ENCODE measurements at regions not wholly inside any gene's neighbourhood (a gene's known extent, or its start where the extent isn't known, plus 50 kb on each side); places are given as distances from the start of the nearest gene placed in this dataset.

DNA sequence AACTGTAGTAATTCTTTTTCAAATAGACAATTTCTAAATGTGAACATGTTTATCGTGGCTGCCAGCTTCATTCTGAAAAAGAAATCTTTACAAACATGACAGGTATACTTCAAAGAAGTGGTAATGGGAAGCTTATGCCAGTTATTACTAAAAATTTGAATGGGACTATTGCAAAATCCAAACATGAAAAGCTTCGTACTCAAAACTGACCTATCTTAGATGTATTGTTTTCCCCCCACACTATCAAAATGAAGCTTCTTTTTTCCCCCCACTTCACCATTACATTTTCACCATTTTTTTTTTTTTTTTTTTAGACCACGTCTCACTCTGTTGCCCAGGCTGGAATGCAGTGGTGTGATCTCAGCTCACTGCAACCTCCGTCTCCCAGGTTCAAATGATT is 50.4 kb upstream of the SERTAD2 start:
- DNase-seq, result no peak

DNA sequence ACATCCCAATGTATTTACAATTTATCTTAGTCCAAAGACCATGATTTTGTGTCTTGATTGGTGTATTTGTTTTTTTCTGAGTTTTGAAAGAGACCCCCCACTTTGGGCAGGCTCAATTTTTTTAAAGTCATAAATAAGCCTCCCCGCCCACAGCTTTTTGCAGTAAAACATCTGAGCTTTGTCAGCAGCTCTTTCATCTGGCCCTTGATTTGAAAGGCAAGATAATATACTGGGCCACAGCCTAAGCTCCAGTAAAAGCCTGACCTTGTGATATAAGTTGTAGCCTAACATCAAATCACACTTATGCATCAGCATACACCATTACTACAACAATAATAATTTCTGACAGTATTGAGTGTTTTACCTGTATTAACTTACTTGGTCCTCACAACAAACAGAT is 51.3 kb upstream of the SERTAD2 start:
- no peak for DNase-seq

DNA sequence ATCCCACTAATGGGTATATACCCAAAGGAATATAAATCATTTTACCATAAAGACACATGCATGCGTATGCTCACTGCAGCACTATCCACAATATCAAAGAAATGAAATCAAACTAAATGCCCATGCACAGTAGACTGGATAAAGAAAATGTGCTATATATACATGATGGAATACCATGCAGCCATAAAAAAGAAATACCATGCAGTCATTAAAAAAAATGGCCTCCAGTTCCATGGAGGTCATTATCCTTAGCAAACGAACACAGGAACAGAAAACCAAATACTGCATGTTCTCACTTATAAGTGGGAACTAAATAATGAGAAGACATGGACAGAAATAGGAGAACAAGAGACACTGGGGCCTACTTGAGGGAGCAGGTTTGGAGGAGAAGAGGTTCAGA is 53.6 kb upstream of the SERTAD2 start:
- no peak for DNase-seq

DNA sequence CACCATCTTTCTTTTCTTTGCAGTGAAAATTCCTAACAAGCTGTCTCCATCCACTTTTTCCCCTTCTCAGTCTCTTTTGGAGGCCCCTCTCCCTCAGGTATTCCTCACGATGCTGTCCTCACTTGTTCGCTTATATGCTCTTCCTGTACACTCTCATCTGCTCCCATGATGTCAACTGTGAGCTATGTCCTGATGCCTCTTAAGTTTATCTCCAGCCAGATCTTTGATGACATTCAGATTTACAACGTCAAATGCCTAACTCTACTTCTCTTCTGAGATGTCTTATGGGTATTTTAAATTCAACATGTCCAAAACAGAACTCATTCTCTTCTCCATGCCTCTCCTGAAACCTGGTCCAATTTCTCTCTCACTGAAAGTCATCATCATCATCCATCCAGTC is 55.1 kb upstream of the SERTAD2 start:
- no peak for DNase-seq

DNA sequence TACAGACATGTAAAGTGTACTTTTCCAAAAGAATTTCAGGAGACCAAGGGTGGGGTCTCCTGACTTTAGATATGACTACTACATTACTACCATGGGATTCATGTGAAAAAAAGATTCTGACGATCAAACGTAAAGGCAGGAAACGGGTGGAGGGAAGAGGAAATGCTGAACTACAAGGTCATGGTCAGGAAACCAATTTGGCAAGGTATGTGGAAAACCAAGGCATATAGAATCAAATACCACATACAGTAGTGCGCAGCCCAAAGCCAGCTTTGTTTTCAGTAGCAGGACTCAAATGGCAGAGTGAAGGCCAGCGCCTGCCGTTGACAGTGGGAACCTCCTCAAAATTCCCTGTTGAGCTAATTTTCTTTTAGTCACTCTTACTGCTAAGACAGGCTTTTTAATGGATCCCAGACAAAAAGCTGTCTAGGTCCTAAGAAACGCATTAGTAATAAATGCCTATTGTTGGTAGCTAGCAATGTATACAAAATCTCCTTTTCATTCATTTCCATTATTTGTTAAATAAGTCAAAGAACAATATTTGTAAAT is 57.6 kb upstream of the SERTAD2 start:
- no peak for DNase-seq

DNA sequence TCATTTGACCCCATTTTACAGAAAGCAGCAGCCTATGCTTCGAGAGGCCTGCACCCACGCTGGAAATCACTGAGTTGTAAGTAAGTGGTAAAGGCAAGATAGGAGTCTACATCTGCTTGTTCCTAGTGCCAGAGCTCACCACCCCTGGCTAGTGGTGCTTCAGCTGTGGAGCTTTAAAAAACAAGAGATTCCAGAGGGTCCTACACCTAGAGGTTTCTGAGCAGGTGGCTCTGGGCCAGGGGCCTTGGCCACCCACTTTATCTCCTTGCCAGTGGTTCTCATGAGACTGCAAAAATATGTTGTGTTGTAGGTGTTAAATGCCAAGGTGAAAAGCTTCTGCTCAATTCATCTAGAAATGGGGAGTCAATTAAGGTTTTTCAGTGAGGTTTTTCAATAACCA is 60.0 kb upstream of the SERTAD2 start:
- no peak for DNase-seq

DNA sequence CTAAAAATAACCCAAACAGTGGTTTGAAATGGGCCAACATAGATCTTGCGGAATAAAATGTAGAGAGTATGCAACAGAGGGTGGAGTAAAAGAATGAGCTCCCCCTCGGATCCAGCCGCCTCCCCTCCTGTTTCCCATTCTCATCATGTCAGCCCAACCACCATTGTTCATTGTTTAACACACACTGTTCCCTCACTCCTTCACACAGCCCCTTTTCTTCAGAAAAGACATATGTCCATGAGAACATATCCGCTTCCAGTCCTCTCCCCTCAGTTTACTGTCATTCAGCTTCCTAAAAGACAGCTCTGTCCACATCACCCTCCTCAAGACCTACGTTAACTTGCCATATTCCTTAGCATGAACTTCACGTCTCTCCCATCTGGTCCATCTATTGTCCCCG is 62.9 kb upstream of the SERTAD2 start:
- no peak for DNase-seq

DNA sequence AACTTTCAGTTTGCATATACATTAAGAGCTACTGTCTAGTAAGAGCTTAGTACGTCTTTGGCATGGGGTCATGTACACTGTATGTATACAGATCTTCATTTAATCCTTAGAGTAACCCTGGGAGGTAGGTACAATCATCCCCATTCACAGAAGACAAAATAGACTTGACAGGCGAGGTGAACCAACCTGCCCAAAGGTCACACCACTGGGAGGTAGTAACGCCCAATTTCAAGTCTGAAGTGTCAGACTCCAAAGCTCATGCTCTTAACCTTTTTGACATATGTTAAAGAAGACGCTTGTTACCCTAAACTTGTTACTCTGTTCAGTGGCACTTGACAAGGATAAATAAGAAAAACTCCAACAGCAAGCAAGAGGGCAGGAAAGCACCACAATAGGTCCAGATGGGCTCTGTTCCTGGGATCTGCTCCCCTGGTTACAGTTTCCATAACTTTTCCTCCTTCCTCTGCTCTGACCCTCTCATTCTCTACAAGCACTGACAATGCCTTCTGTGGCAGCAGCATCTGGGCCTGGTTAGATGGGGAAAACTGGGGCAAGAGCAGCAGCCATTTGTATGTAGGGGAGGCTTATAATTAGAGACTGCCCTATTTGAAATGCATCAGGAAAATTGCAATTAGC is 64.7 kb upstream of the SERTAD2 start:
- DNase-seq, result no peak

DNA sequence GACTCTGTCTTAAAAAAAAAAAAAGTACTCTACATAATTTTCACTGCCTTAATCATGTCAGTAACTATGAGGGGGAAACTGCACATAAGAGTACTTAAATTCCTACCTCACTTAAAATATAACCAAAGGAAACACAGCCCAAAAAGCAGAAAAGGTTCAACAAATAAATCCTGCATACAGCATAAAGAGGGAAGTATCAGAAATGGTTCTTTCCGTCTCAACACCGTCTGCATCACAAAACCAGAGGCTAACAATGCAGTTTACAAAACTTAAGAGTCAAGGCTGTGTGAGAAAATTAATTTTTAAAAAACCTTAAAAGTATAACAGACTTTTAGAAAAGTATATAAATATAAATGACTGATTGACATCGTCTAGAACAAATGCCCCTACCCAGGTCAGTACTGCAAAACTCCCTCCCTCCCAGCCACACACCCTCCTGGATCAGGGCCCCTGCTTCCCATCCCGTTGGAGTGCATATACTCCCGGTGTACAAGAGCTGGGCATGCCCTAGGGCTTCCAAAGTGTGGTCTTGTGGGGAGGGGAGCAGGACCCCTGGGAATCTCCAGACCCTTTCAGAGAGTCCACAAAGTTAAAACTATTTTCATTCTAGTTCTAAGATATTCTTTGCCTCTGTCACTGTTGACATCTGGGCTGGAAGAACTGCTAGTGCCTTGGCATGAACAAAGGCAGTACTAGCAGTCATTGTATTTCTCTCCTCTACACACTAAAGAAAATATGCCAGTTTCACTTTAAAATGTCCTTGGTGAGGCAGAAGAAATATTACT is 67.0 kb upstream of the SERTAD2 start:
- no peak for DNase-seq

DNA sequence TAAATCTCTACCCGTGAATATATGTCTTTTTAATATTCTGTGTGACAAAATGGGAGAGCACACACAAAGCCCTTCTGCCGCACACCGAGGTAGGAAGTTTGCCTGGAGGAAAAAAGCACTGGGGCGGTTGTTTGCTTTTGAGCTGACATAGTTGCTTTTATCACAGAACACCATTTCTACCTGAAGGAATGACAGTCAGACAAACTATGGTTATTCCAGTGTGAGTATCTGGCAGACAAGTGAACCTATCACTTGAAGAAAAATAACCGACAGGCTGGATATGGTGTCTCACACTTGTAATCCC is 67.6 kb upstream of the SERTAD2 start:
- no peak for DNase-seq

DNA sequence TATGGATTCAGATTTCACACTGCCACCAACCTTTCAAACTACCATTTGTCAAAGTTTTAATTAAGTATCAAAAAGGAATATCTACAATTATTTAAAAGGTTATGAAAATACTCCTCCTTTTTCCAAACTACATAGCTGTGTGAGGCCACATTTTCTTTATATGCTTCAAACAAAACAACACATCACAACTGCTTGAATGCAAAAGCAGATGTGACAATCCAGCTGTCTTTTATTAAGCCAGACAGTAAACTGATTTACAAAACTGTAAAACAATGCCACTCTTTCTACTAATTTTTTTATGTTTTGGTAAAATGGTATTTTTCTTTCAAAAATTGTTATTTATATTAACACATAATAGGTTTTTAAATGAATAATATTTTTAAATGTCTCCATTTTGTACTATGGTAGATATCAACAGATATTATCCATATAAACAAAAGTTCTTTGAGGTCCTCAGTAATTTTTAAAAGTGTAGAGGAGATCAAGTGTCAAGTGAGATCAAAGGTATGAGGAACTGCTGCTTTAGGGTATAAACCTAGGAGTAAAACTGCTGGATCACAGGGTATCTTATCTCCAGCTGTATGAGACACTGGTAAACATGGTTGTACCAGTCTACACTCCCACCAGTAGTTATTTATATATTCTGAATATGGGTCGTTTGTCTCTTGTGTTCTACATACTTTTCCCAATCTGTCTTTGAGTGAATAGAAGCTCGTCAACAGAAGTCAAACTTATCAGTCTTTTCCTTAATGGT is 68.8 kb upstream of the SERTAD2 start:
- DNase-seq, result no peak

DNA sequence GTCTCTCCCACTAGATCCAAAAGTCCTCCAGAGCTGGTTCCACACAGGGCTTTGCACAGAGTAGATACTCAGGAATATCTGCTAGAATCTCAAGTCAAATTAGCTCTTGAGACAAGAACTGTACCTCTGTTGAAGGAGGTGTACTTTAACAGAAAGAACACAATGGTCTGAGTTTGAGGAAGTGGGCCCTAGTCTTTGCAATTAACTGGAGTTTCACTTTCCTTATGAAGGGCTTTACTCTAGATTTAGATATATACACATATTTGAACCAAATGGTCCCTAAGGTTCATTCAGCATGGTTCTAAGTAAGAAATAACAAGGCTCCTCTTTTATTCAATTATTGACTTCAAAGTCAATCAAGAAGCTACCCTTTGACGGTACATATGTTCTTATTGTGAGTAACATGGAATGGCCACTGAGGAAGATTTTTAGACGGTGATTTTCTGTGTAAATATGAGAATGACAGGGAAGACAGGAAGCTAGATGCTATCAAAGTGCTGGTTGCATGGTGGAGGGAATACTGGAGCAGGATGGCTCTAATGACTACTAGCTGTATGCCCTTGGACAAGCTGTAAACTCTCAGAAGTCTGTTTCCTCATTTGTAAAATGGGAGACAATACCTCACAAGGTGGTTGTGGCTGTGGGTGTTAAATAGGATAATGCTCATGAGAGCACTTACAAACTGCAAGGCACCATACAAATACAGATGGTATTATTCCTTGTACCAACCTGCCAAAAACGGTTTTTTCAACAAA is 73.5 kb upstream of the SERTAD2 start:
- no peak for DNase-seq

DNA sequence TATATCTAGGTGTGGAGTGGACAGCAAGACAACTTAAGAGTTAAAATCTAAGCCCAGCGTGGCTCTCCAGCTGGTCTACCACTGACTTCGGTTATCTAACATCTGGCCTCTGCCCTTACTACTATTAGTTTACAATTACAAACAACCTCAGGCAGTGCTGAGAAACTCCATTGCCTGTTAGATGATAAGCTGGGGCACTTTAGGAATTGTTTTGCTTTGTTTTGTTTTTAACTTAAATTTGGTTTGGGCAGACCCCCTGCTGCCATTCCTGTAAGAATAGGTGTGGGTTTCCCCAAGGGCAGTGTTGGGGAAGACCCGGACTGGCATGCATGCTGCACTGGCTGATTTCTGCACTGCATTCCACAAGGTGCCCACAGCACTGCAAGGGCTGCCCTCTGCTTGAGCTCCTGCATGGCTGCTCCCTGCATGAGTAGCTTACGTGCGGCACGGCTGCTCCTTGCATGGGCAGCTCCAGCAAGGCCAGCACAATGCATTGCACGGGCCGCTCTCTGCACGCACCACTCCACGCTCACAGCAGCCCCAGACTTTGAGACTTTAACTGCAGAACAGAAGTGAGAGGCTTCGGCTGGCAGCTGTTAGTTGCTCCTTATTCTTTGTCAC is 74.2 kb upstream of the SERTAD2 start:
- DNase-seq, result no peak

DNA sequence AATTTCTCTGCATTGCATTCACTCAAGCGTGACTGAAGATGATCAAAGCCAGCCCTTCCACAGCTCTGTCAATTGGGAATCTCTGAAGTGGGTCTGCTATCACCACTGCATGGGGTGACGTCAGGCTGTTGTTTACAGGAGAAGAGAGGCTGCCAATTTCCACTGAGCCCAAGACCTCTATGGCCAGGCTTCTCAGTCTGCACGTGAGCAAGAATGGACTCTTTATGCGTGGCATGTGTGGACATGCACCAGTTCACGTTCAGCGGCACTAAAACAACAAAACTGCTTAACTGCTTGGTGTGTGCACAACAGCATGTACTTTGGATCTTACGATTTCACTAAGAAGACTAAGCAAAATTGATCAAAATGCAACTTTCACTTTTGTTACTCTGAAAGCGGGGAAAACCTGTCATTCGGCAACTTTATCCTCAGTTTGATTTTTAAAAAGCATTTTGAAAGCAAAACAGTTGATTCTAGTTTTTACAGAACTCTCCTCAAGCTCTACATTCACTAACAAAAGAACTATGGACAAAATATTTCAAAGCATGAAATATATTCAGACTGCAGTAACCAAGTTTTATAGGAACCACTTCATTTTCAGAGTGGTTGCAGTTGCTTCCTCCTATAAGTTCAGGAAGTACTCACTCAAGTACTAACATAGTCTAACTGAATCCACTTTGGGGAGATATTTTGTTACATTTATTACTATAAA is 77.0 kb upstream of the SERTAD2 start:
- DNase-seq, result peak; percentile 66

DNA sequence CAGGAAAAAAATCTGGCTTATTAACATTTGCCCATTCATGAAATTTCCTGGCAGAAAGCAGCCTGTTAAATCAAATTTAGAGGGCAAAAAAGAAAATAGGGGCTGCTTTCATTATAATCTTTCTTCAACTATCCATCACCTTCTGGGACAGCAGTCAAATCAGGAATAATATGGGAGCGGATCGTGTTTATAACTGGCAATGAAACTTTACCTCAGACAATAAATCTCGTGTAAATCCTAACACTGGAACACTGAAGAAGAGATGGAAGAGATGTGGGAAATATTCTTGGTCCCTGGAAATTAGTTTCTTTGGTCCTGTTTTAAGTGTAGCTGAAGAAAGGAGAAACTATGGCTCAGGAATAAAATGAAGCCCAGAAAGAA is 77.5 kb upstream of the SERTAD2 start:
- DNase-seq, result no peak

DNA sequence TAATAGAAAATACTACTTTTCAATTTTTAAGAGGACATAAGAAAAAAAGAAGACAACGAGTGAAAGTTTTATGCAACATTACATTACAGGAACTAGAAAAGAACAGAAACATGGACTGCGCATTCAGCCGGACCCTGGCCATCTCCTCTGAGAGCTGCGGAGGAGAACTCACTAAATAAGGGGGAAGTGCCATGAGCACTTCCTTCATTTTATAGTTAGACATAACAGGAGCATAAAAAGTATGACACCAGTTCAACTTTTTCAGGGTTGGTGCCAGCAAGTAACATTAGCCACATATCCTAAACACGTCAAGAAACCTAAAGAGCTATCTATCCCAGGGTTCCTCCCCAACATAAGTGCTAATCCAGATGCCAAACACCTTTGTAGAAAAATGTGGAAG is 78.0 kb upstream of the SERTAD2 start:
- no peak for DNase-seq

DNA sequence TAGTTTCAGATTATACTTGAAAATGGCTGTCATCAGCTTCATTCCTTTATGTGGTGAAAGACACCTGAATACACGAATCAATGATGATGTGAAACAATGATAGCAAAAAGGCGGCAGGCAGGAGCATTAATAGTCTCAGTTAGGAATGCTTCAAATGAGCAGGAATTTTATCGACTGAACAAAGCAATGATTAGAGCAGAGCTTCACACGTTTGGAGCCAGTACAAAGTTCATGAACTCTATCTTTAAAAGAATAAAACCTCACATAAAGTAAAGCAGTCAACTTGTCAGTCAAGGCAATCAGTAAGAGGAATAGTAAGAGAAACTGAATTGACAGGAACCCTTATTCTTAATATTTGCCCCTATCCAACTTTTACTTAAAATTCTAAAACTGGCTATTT is 78.4 kb upstream of the SERTAD2 start:
- DNase-seq, result no peak

DNA sequence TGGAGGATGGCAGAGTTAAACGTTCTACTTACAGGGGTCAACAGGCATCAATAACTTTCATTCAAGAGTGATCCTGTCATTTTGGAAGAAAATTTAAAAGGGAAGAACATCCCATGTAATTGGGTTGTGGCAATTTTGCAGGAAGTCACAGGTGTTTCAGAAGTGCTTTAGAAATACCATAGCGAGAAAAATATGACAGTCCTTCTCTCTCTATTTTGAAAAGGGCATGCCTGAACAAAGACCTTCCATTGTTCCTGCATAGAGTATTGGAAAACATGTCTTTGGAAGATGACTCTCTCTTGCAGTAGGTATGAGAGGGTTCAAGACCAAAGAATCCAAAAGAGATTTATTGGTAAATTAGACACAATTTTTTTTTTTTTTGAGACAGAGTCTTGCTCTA is 81.8 kb upstream of the SERTAD2 start:
- DNase-seq, result no peak

DNA sequence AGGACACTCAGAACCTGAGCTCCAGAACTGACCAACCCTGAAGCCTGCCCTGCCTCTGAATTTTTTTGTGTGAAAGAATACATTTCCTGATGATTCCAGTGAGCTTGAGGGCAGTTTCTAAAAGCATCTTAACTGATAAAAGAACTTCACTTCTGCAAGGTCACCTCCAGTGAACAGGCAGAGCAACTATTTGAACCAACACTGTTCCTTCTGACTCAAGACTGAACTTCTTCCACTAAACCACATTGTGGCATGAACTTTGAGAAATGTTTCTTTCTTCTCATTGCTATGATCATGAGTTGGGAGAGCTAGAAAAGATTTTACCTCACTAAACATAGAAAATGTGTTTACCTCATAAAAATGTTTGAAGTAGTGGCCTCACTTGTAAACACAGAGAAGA is 83.8 kb upstream of the SERTAD2 start:
- no peak for DNase-seq

DNA sequence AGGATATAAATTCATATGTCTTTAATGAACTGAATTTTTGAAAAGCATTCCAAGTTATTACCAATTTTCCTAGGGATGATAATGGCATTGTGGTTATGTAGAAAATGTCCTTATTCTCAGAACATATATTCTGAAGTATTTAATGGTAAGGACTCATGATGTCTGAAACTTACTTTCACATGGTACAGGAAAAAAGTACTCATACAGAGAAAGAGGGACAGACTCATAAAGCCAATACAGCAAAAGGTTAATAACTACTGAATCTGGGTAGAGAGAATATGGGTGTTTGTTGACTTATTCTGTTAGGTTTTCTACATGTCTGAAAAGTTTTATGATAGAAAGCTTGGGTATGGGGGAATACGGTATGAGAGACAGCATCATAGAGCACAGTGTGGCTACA is 84.3 kb upstream of the SERTAD2 start:
- DNase-seq, result no peak

DNA sequence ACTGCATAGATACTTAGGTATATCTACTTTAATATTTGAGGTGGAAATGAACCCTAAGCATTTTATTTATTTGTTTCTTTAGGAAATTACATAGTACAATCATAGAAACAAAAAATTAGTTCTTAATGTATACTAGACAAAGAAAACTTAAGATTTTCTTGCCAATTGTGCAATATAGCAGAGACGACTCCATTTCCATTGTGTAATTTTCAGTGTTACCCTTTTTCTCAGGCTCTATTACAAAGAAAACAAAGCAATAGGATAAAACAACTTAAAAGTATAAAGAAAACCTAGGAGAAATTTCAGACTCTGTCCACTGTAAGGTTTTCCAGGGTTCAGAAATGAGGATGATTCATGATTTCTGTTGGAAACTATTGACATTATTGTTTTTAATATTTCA is 89.0 kb upstream of the SERTAD2 start:
- DNase-seq, result no peak

DNA sequence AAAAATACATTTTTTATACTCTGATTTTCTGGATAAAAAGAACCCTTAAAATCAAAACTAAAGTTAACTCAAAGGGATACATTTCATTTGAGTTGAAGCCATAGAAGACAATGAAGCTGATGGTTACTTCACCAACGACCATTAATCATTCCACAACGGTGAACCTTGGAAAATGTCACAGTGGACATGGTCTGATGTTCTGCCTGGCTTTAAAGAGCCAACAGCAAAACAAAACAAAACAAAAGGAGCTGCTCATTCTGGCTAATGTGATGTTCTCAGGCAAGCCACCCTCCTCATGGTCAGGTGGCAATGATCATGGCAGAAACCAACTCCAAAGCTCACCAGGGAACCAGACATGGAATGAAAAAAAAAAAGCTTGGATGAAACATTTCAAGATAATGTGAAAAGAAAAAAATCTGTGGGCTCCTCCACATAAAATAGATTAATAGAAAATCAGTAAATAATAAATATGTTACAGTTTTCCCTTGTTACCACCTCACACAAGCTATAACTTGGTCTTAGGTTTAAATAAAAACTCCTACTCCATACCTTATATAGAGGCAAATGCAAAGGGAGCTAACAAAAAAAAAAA is 90.1 kb upstream of the SERTAD2 start:
- no peak for DNase-seq
